ENCODE measurements at regions not wholly inside any gene's neighbourhood (a gene's known extent, or its start where the extent isn't known, plus 50 kb on each side); places are given as distances from the start of the nearest gene placed in this dataset.

DNA sequence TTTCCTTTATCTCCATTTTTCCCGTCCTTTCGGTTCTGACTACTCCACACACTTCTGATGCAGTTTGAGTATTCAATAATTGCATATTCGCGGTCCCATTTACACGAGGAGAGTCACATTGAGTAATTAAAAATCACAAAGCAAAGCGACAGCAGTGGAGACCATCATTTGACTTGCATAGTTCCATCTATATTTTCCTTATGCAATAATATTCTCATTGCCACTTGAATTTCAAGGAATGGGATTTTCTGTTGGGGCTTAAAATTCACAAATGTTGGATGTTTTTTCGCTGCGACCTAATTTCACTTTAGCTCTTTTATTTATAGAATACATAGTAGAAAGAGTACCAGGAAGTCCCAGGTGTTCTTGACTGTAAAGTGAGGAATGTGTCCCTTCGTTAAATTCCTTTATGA lies 186.8 kb downstream of the ZEB2 start:
- ATAC-seq (no peak), DNase-seq (no peak)
- intact Hi-C loops (cut with DNase I) = no loop called here
- WGBS, 2 donors = 59 to 62% methylated on average over 9 of the region's 9 CpGs
- Histone ChIP-seq H3K27me3 (no peaks in the 10 kb centered on the region), H3K4me3 (peak overlapping the region in 1 of 2 donors; percentile 18), H3K27ac (peak overlapping the region in 3 of 4 donors; percentile 88 to 95 (median 93)), H3K9me3 (no peaks in the 10 kb centered on the region), H3K4me1 (peaks cover 10% of the 10 kb centered on the region), H3K36me3 (replicated peaks in 1 of 2; ENCODE audit: insufficient read depth in 1 of 2, low read depth in 2 of 2) (no peaks in the 10 kb centered on the region)
- no peak for TF ChIP-seq POLR2A (IDR thresholded peaks at IDR 0.05)
- TF ChIP-seq, protein P1, sequence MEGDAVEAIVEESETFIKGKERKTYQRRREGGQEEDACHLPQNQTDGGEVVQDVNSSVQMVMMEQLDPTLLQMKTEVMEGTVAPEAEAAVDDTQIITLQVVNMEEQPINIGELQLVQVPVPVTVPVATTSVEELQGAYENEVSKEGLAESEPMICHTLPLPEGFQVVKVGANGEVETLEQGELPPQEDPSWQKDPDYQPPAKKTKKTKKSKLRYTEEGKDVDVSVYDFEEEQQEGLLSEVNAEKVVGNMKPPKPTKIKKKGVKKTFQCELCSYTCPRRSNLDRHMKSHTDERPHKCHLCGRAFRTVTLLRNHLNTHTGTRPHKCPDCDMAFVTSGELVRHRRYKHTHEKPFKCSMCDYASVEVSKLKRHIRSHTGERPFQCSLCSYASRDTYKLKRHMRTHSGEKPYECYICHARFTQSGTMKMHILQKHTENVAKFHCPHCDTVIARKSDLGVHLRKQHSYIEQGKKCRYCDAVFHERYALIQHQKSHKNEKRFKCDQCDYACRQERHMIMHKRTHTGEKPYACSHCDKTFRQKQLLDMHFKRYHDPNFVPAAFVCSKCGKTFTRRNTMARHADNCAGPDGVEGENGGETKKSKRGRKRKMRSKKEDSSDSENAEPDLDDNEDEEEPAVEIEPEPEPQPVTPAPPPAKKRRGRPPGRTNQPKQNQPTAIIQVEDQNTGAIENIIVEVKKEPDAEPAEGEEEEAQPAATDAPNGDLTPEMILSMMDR (IDR thresholded peaks at IDR 0.05) = no peak

DNA sequence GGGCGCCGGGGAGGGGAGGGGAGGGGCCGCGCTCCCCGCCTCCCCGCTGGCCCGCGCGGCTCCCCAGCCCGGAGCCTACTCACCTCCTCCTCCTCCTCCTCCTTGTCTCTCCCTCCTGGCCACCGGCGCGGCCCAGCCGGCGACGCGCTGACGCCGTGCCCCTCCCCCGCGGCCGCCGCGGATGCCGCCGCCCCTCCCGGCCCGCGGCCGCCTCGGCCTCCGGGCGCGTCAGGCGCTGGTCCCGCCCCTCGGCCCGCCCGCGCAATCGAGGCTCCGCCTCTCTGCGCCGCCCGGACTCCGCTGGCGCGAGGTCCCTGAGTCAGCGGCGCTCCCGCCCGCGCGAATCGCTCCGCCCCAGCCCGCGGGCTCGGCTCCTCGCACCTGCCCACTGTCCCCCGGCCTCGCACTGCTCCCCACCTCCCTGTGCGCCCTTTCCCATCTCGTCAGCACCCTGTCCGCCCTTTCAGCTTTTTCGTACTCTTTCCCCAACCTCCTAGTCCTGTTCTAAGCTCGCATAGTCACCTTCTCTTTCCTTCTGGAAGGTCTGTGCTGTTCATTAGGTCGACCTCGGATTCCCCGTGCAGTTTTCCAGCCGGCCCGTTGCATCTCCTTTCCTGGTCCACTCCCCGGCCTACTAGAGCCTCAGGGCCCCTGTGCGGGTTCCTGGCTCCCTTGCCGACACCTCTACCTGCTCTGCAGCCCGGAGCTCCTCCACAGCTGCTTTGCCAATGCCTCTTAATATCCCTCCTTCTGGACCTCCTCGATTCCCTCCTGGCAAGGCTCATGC lies 187.4 kb downstream of the ZEB2 start:
- Histone ChIP-seq H3K9me3 (no peaks in the 10 kb centered on the region), H3K27me3 (no peaks in the 10 kb centered on the region), H3K4me3 (peak overlapping the region; percentile 18 to 30), H3K27ac (peak overlapping the region; percentile 82 to 95 (median 90)), H3K4me1 (peaks cover 10% of the 10 kb centered on the region), H3K36me3 (replicated peaks in 1 of 2; ENCODE audit: insufficient read depth in 1 of 2, low read depth in 2 of 2) (no peaks in the 10 kb centered on the region)
- ATAC-seq = peak; percentile 91
- intact Hi-C loops (cut with DNase I) = no loop called here
- DNase-seq = peak; percentile 87 to 91 (median 88)
- WGBS, 2 donors = 1 to 3% methylated on average over 25 to 60 of the region's 77 CpGs
- TF ChIP-seq POLR2A (IDR thresholded peaks at IDR 0.05) = peak; percentile 61 to 87 (median 83)
- TF ChIP-seq, protein P1 (IDR thresholded peaks at IDR 0.05) = no peak

DNA sequence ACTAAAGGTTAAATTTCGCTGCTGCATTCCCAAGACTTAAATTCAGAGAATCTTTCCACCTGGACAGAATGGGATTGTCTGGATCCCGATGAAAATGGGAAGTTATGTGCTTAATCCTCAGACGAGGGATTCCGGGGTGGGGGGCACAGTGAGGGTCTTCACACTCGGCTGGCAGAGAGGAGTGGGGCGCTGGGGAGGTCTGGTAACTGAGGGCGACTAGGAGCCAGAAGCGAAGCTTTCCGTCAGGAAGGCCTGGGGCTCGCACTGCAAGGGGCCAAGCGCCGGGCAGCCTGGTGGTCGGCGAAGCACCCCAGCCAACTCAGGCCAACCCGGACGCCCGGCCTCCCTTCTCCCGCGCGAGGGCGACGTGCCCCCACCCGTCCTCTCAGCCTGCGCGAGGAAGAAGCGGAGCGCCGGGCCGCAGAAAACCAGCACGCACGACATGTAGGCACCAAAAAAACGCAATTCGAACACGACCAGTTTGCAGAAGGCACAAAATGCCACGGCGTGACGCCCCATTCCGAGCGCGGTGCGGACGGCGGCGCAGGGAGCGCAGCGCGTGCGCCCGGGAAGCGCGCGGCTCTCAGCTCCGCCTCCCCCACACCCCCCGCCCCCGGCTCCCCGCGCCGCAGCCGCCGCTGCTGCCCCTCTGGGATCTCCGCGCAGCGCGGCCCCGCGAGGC lies 188.1 kb downstream of the ZEB2 start:
- Histone ChIP-seq H3K4me1 (peaks cover 10% of the 10 kb centered on the region), H3K9me3 (no peaks in the 10 kb centered on the region), H3K4me3 (peak overlapping the region; percentile 11 to 65), H3K27me3 (no peaks in the 10 kb centered on the region), H3K36me3 (replicated peaks in 1 of 2; ENCODE audit: insufficient read depth in 1 of 2, low read depth in 2 of 2) (no peaks in the 10 kb centered on the region), H3K27ac (peak overlapping the region; percentile 82 to 95 (median 90))
- TF ChIP-seq, protein P1 (IDR thresholded peaks at IDR 0.05) = peak in 3 of 7 experiments; percentile 1 to 33 (median 29)
- peak; percentile 31 for TF ChIP-seq POLR2A (IDR thresholded peaks at IDR 0.05)
- 0% methylated on average over 2 to 41 of the region's 66 CpGs for WGBS, 2 donors
- intact Hi-C loops (cut with DNase I) = no loop called here
- no peak for DNase-seq
- peak; percentile 31 for ATAC-seq

DNA sequence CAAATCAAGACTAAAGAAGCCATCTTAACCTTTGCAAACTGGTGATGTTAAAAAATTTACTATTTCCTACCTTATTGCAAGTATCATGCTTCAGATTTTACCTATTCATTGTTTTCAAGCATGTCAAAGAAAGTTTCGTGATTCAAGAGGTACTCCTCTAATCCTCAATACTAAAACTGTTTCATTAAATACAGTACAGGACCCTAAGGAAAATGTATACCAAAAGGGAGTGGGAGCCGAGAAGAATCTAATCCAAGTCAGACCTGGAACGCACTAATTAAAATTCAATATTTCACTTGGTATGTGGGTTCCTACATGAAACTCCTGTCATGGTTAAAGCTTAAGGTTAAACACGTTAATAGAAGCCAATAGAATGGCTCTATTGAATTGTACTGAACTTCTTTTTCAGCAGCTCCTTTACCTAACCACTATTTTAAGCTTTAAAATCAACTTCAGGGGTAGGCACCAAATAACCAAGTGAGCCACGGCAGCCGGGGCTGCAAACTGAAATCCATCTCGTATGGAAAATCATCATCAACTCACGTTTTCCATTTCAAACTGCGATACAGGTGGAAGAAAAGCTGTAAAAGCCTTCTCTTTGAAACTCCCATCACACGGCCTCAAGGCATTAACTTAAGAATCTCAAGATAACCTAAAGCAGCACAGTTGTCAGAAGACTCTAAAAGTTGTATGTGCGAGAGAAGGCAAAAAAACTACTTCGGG lies 188.8 kb downstream of the ZEB2 start:
- Histone ChIP-seq H3K36me3 (replicated peaks in 1 of 2; ENCODE audit: insufficient read depth in 1 of 2, low read depth in 2 of 2) (no peaks in the 10 kb centered on the region), H3K4me3 (peak overlapping the region; percentile 11 to 65), H3K4me1 (peaks cover 10% of the 10 kb centered on the region), H3K27me3 (no peaks in the 10 kb centered on the region), H3K27ac (peak overlapping the region in 3 of 4 donors; percentile 88 to 95 (median 93)), H3K9me3 (no peaks in the 10 kb centered on the region)
- no peak for ATAC-seq
- 4 to 5% methylated on average over 12 of the region's 12 CpGs for WGBS, 2 donors
- intact Hi-C loops (cut with DNase I) = no loop called here
- no peak for DNase-seq
- TF ChIP-seq, protein P1 (IDR thresholded peaks at IDR 0.05) = no peak
- no peak for TF ChIP-seq POLR2A (IDR thresholded peaks at IDR 0.05)
